Activated T-helper 9 cell treated with anti-CD3 and anti-CD28 coated beads, Interleukin-2, amount 50 U/mL, for 16 hours (primary cell): ENCODE measurements at regions not wholly inside any gene's neighbourhood (a gene's known extent, or its start where the extent isn't known, plus 50 kb on each side); places are given as distances from the start of the nearest gene placed in this dataset.
"Not testable (repeated sequence)": the region's sequence is repeated elsewhere in the genome, so short reads cannot be mapped to it uniquely, and the experiment has no call there.

Experiments
- DNase-seq: peaks from one replicate; pipeline ENCODE4 v3.0.0-alpha.2; 2020; ENCODE audit warnings: low read depth

GRCh38 chr22:22193923-22194322 lies 50.7 kb upstream of the VPREB1 start:
- no peak for DNase-seq

- DNase-seq = not testable (repeated sequence)
These were observed 51.1 kb upstream of the VPREB1 start for GRCh38 chr22:22193462-22193861.

GRCh38 chr22:22193006-22193405 lies 51.6 kb upstream of the VPREB1 start:
- DNase-seq = not testable (repeated sequence)

- DNase-seq = not testable (repeated sequence)
These were observed 54.8 kb upstream of the VPREB1 start for GRCh38 chr22:22189796-22190195.

DNA sequence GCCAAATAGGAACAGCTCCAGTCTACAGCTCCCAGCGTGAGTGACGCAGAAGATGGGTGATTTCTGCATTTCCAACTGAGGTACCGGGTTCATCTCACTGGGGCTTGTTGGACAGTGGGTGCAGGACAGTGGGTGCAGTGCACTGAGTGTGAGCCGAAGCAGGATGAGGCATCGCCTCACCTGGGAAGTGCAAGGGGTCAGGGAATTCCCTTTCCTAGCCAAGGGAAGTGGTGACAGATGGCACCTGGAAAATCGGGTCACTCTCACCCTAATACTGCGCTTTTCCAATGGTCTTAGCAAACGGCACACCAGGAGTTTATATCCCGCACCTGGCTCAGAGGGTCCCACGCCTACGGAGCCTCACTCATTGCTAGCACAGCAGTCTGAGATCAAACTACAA lies 56.7 kb upstream of the VPREB1 start:
- DNase-seq = not testable (repeated sequence)

DNA sequence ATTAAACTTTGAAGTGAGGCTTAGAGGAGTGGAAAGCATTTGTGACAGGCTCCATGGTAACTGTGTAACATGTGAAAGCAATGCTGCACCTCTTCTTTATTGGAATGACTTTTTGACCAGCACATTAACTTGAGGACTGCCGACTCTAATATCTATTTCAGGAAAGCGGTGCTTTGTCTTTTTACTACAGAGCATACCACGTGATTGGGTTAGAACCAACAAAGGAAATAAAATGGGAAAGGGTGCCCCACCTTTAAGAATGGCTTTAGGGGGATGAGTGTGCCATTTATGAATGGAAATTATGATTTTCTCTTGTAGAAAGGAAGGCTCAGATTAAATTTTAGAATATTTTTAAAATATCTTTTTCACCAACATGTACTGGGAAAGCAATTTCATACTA lies 57.3 kb upstream of the VPREB1 start:
- DNase-seq = no peak

DNA sequence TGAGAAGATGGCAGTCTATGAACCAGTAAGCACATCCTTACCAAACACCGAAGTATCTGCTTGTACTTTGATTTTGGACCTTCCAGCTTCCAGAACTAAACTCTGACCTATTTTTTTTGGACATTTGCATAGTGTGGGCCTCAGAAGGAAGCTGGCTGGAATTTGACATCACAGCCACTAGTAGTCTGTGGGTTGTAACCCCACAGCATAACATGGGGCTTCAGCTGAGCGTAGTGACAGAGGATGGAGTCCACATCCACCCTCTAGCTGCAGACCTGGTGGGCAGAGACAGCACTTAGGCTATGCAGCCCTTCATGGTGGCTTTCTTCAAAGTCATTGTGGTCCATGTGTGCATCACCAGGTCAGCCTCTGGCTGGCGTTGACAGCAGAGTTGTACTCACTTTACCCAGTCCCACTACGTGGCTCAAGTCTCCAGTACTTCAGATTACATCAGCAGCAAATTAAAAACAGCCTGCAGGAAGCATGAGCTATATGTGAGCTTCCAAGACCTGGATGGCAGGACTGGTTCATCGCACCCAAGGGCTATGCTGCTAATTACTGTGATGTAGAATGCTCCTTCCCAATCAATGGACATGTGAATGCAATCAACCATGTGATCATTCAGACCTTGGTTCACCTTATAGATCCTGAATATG lies 58.6 kb upstream of the VPREB1 start:
- DNase-seq = no peak

DNA sequence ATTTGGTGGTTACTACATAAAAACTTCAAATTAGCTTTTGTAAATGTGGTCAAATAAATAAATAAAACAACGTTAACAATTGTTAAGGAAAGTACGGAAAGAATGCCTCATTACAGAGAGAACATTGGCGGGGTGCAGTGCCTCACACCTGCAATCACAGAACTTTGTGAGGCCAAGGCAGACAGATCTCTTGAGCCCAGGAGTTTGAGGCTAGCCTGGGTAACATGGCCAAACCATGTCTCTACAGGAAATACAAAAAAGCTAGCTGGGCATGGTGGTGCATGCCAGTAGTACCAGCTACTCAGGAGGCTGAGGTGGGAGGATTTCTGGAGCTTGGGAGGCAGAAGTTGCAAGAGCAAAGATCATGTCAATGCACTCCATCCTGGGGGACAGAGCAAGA lies 59.4 kb upstream of the VPREB1 start:
- DNase-seq = no peak

DNA sequence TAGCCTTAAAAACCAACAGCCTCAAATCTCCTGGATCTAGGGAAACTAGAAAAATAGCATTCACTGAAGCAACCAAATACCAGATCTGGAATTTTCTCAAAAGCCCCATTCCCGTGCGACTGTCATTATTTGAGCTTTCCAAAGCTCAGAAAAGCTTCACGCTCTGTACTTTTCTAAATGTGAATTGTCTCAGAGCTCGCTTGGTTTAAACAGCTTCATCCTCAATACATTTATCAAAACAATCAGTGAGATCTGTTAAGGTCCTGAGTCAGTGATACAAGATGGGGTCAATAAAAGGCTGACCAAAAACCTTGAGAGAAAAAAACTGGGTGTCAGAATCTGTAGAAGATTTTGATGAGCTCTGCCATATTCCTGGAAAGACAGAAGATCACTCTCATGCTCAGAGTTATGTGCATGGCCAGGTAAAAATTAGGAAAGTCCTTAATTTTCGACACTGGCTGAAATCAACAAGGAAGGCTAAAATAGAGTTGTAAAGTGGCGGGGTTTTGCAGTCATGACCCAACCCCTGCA lies 60.2 kb upstream of the VPREB1 start:
- DNase-seq = no peak

GRCh38 chr22:22182990-22183264 lies 61.7 kb upstream of the VPREB1 start:
- DNase-seq = no peak

DNA sequence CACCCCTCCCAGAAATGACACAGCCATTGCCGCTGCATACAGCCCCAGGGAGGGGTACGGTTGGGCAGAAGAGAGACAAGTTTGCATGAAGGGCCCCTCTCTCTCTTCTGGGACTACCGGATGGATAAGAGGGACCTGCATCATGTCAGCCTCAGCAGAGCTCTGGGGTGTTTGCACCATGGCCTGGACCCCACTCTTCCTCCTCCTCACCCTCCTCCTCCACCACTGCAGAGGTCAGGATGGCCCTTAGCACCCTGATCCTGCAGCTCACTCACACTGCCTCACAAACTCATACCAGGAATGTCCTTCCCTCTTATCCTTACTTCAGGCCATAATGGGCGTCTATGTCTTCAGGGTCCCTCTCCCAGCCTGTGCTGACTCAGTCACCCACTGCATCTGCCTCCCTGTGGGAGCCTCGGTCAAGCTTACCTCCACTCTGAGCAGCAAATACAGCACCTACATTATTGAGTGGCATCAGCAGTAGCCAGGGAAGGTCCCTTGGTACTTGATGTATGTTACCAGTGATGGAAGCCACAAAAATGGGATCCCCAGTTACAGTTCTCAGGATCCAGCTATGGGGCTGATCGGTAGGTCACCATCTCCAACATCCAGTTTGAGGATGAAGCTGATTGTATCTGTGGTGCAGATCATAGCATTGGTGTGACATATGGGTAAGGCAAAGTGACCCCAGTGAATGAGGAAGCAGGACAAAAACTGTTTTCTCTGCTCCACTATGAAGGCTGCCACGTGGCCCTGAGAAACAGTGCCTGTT lies 62.2 kb upstream of the VPREB1 start:
- no peak for DNase-seq

GRCh38 chr22:22181341-22181850 lies 63.2 kb upstream of the VPREB1 start:
- DNase-seq = no peak

- DNase-seq = no peak
These were observed 63.8 kb upstream of the VPREB1 start for GRCh38 chr22:22180738-22181285.

DNA sequence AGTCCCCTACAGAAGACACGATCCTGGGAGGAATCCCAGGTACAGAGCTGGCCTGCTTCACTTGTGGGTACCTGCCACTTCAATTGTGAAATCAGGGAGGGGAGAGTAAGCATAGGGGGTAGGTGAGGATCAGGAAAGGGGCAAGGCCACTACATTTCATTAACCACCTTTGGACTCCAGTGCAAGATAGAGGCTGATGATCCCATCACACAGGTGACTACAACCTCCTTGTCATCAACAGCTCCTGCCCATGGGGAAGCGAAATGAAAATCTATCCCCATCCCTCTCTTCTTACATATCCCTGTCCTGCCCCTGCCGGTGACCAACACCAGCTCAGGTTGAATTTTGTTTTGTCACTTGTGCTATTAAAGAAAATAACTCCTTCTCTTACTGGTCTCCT lies 64.7 kb upstream of the VPREB1 start:
- DNase-seq = no peak

DNA sequence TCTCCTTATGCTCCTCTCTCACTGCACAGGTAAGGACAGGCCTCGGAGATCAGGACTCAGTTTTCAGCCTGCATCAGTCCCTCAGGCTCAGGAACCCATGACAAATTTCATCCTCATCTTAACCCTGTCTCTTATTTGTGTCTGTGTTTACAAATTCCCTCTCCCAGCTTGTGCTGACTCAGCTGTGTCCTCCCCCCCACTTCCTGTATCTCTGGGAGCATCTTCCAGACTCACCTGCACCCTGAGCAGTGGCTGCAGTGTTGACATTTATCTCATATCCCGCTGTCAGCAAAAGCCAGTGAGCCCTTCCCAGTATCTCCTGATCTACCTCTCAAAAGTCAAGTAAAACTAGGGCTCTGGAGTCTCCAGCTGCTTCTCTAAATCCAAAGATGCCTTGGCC lies 65.6 kb upstream of the VPREB1 start:
- no peak for DNase-seq

- DNase-seq = no peak
These were observed 66.1 kb upstream of the VPREB1 start for GRCh38 chr22:22178355-22178965.

- no peak for DNase-seq
These were observed 67.5 kb upstream of the VPREB1 start for GRCh38 chr22:22176929-22177616.

DNA sequence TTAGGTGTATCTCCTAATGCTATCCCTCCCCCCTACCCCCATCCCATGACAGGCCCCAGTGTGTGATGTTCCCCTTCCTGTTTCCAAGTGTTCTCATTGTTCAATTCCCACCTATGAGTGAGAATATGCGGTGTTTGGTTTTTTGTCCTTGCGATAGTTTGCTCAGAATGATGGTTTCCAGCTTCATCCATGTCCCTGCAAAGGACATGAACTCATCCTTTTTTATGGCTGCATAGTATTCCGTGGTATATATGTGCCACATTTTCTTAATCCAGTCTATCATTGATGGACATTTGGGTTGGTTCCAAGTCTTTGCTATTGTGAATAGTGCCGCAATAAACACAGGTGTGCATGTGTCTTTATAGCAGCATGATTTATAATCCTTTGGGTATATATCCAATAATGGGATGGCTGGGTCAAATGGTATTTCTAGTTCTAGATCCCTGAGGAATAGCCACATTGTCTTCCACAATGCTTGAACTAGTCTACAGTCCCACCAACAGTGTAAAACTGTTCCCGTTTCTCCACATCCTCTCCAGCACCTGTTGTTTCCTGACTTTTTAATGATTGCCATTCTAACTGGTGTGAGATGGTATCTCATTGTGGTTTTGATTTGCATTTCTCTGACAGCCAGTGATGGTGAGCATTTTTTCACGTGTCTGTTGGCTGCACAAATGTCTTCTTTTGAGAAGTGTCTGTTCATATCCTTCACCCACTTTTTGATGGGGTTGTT lies 71.5 kb upstream of the VPREB1 start:
- not testable (repeated sequence) for DNase-seq

GRCh38 chr22:22171357-22172218 lies 73.0 kb upstream of the VPREB1 start:
- DNase-seq = no peak

DNA sequence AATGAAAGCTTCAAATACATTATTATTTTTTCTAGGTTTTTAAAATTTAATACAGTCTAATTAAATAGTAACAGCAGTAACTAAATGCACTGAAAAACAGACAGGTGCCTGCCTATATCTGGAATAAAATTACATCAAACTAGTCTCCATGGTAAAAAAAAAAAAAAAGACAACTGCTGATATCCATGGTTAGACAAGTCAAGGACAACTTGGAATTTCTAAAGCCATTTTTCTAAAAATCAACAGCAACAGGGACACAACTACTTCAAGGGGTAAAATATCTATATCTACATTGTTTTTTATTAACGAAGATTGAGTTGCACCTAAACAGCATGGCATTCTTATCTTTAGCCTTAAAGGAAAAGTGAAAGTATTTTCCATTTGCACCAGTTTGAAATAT lies 74.7 kb upstream of the VPREB1 start:
- DNase-seq = no peak
